22Rv1 (cell line): ENCODE measurements at regions not wholly inside any gene's neighbourhood (a gene's known extent, or its start where the extent isn't known, plus 50 kb on each side); places are given as distances from the start of the nearest gene placed in this dataset.

Experiments
- H3K27ac ChIP-seq: fragments of 450-650 bp; 2 replicates; pipeline ENCODE4 v1.5.1; 2017
- ZFX ChIP-seq: fragments of 450-650 bp; IDR thresholded peaks from 2 replicates; pipeline ENCODE4 v1.6.1; 2017; ENCODE audit warnings: antibody characterized with exemption, borderline replicate concordance
- TF ChIP-seq, protein P1 (sequence below): fragments of 450-650 bp; IDR thresholded peaks from 2 replicates; pipeline ENCODE4 v1.5.1; 2017; ENCODE audit warnings: mild to moderate bottlenecking

DNA sequence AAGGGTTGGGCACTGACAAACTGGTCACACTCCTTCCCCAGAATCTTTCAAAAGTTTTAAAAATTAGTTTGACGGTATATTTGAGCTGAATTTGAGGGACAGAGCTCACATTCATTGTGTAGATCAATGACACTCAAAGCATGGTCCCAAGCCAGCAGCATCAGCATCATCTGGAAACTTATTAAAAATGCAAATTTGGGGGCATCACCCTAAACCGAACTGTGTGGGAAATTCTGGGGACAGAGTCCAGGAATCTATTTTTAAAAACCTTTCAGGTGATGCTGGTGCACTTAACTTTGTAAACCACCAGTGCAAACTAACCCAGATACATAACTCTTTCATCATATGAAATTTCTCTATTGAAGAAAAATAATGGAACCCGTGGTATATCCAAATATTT, 58.1 kb upstream of the MTAP start:
- TF ChIP-seq, protein P1, sequence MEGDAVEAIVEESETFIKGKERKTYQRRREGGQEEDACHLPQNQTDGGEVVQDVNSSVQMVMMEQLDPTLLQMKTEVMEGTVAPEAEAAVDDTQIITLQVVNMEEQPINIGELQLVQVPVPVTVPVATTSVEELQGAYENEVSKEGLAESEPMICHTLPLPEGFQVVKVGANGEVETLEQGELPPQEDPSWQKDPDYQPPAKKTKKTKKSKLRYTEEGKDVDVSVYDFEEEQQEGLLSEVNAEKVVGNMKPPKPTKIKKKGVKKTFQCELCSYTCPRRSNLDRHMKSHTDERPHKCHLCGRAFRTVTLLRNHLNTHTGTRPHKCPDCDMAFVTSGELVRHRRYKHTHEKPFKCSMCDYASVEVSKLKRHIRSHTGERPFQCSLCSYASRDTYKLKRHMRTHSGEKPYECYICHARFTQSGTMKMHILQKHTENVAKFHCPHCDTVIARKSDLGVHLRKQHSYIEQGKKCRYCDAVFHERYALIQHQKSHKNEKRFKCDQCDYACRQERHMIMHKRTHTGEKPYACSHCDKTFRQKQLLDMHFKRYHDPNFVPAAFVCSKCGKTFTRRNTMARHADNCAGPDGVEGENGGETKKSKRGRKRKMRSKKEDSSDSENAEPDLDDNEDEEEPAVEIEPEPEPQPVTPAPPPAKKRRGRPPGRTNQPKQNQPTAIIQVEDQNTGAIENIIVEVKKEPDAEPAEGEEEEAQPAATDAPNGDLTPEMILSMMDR: no peak
- no peak for TF ChIP-seq ZFX
- no peak overlapping the region for H3K27ac ChIP-seq

DNA sequence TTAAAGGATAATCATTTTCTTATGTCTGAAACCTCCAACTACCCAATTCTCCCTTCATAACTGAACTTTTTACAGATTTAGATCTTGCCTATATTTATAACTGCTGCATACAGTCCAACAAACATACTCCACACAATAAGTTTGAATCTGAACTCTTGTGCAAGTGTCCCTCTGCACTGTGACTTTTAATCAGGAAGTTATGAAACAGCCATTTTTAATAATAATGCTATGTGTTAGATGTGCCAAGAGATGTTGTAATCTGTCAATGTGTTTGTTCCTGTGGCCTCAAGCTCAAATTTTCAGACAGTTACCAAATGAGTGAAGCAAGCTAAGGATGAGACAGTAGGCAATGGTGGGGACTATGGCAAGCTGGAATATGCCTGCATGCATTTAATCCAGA, 57.6 kb upstream of the MTAP start:
- no peak overlapping the region for H3K27ac ChIP-seq
- TF ChIP-seq, protein P1: no peak
- TF ChIP-seq ZFX: no peak

DNA sequence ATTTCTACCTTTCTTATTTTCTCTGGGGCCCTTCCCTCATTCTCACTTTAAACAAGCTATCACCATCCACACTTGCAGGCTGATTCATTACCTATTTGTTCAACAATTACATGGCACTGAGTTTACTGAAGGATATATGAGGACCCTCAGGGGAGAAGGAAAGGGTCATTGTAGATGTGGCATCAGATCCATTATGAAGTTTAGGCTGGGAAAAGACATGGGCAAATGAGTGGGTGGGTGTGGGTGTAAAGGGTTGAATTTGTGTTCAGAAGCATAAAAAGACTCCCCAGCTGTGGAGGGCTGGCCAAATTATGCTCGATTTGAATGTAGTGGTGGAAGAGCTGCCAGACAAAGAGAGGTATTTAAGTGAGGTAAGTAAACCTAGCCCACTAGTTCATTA, 55.9 kb upstream of the MTAP start:
- no peak for TF ChIP-seq ZFX
- TF ChIP-seq, protein P1: no peak
- H3K27ac ChIP-seq: no peak overlapping the region

DNA sequence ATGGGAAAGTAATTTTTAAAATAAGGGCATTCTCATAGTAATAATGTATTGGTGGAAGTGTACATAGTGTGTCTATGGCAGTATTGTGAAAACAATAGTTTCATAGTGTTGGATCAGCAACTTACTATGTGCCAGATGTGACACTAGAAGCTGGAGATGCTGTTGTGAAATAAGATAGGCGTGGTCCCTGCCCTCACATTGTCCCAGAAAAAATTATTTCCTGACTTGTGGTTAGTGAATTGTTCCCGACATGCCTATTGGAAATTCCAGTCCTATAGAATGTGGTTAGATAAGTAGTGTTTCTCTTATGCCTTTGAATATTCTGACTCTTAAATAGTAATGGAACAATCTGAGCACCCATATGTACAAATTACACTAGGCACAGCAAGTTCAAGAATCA, 55.3 kb upstream of the MTAP start:
- TF ChIP-seq, protein P1: no peak
- no peak for TF ChIP-seq ZFX
- no peak overlapping the region for H3K27ac ChIP-seq

DNA sequence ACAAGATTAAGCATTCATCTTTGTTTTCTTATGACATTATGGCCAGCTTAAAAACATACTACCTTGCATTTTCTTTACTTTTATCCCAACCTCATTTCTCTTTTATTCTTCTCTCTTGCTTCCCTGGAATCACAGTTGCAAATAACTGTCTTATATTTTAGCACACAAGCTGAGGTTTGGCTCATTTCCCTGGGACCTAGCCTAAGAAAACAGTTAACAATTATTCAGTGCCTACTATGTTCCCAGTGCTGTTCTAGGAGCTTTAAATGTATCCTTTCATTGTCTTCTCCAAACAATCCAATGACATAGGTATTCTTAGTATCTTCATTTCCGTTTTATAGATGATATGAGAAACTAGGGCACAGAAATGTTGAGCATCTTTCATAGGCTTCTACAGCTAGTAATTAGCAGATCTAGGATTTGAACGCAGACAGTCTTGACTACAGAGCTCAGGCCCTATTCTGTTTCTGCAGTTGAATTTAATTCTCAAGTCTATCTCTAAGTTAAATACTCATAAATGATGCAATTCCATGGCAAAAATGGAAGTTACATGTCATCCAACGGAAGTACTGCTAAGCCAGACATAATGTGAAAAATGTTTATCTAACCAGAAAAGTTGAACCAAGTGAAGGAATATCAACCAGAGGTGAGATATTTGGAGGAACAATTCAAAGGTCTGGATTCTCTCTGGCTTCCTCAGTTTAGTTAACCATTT, 52.3 kb upstream of the MTAP start:
- TF ChIP-seq ZFX: no peak
- TF ChIP-seq, protein P1: no peak
- no peak overlapping the region for H3K27ac ChIP-seq

DNA sequence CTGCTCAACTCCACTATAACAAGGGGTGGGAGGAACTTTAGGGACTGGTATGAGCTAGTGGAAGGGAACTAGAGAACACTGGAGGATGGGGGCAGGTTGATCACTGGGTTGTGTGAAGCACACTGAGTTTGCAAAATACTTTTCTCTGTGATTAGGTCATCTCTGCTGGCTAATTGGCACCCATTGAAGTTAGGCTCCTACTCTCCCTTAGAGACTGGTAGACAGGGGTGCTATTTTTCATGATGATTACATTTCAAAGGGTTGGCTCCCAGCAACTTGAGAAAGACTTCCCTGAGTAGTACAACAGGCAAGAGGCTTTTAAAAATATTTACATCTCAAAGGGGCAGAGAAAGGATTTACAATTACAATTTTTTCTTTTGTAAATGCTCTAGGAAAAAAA, 50.4 kb upstream of the MTAP start:
- TF ChIP-seq ZFX: no peak
- TF ChIP-seq, protein P1: no peak
- H3K27ac ChIP-seq: no peak overlapping the region
